ENCODE measurements at regions not wholly inside any gene's neighbourhood (a gene's known extent, or its start where the extent isn't known, plus 50 kb on each side); places are given as distances from the start of the nearest gene placed in this dataset.

DNA sequence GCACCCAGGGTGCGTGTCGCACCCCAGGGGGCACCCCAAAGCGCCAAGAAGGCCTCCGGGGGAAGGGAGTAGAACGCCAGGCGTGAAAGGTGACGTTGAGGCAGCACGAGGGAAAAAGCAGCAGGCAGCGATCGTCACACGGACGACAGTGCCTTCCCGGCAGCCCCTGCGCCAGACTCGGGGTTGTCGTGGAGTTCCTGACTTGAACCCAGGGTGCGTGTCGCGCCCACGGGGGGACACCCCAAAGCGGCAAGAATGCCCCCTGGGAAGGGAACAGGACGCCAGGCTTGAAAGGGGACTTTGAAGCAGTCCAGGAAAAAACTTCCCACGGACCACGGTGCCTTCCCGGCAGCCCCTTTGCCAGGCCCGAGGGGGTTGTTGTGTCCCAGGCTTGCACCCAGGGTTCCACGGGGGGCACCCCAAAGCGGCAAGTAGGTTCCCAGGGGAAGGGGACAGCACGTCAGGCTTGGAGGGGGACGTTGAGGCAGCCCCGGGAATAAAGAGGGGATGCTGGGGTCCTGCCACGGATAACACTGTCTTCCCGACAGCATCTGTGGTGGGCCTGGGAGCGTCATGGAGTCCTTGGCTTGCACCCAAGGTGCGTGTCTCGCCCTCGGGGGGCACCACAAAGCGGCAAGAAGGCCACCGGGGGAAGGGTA is 159.2 kb upstream of the ALG10B start:
- Mint-ChIP-seq H3K27ac (ENCODE audit: low read depth) (no peak overlapping the region), H3K4me1 (no peaks in the 10 kb centered on the region), H3K4me3 (no peak overlapping the region), H3K27me3 (no peaks in the 10 kb centered on the region), H3K36me3 (ENCODE audit: insufficient read depth) (no peaks in the 10 kb centered on the region), H3K9me3 (peaks cover 4% of the 10 kb centered on the region)
- no peak for ATAC-seq (replicated peaks; ENCODE audit: extremely low read depth, poor library complexity, severe bottlenecking)
- no peak for DNase-seq (ENCODE audit: low spot score in 2 of 2)

DNA sequence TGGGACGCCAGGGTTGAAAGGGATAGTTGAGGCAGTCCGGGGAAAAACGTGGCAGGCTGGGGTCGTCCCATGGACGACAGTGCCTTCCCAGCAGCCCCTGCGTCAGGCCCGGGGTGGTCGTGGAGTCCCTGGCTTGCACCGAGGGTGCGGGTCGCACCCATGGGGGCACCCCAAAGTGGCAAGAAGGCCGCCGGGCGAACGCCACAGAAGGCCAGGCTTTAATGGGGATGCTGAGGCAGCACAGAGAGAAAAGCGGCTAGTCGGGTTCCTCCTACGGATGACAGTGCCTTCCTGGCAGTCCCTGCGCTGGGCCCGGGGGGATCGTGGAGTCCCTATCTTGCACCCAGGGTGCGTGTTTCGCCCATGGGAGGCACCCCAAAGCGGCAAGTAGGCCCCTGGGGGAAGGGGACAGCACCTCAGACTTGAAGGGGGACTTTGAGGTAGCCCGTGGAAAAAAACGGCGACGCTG is 158.6 kb upstream of the ALG10B start:
- DNase-seq (ENCODE audit: low spot score in 2 of 2) (no peak), ATAC-seq (replicated peaks; ENCODE audit: extremely low read depth, poor library complexity, severe bottlenecking) (no peak)
- Mint-ChIP-seq H3K4me1 (no peaks in the 10 kb centered on the region), H3K36me3 (ENCODE audit: insufficient read depth) (no peaks in the 10 kb centered on the region), H3K27me3 (no peaks in the 10 kb centered on the region), H3K4me3 (no peak overlapping the region), H3K27ac (ENCODE audit: low read depth) (no peak overlapping the region), H3K9me3 (peaks cover 6% of the 10 kb centered on the region)

DNA sequence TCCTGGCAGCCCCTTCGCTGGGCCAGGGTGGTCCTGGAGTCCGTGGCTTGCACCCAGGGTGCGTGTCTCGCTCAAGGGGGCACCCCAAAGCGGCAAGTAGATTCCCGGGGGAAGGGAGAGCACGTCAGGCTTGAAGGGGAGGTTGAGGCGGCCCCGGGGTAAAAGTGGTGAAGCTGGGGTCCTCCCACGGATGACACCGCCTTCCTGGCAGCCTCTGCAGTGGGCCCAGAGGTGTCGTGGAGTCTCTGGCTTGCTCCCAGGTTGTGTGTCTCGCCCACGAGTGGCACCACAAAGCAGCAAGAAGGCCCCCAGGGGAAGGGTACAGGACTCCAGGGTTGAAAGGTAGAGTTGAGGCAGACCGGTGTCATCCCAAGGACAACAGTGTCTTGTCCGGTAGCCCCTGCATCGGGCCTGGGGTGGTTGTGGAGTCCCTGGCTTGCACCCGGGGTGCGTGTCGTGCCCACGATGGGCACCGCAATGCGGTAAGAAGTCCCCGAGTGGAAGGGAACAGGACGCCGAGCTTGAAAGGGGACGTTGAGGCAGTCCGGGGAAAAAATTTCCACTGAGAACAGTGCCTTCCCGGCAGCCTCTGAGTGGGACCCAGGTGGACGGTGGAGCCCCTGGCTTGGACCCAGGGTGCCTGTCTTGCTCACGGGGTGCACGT is 158.0 kb upstream of the ALG10B start:
- Mint-ChIP-seq H3K36me3 (ENCODE audit: insufficient read depth) (no peaks in the 10 kb centered on the region), H3K27me3 (no peaks in the 10 kb centered on the region), H3K4me1 (no peaks in the 10 kb centered on the region), H3K27ac (ENCODE audit: low read depth) (no peak overlapping the region), H3K4me3 (no peak overlapping the region), H3K9me3 (peaks cover 6% of the 10 kb centered on the region)
- ATAC-seq (replicated peaks; ENCODE audit: extremely low read depth, poor library complexity, severe bottlenecking) (no peak), DNase-seq (ENCODE audit: low spot score in 2 of 2) (no peak)

DNA sequence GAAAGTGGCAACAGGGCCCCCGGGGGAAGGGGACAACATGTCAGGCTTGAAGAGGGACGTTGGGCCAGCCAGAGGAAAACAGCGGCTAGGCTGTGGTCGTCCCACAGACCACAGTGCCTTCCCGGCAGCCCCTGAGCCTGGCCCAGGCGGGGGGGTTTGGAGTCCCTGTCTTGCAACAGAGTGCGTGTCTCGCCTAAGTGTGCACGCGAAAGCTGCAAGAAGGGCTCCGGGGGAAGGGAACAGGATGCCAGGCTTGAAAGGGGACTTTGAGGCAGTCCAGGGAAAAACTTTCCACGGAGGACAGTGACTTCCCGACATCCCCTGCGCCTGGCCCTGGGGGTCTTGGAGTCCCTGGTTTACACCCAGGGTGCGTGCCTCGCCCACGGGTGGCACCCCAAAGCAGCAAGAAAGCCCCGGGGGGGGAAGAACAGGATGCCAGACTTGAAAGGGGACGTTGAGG is 157.5 kb upstream of the ALG10B start:
- no peak for ATAC-seq (replicated peaks; ENCODE audit: extremely low read depth, poor library complexity, severe bottlenecking)
- H3K4me1 Mint-ChIP-seq, result no peaks in the 10 kb centered on the region
- DNase-seq (ENCODE audit: low spot score in 2 of 2), result no peak
- no peak overlapping the region for H3K27ac Mint-ChIP-seq (ENCODE audit: low read depth)
- H3K4me3 Mint-ChIP-seq, result no peak overlapping the region
- H3K36me3 Mint-ChIP-seq (ENCODE audit: insufficient read depth), result no peaks in the 10 kb centered on the region
- peaks cover 6% of the 10 kb centered on the region for H3K9me3 Mint-ChIP-seq
- H3K27me3 Mint-ChIP-seq, result no peaks in the 10 kb centered on the region

DNA sequence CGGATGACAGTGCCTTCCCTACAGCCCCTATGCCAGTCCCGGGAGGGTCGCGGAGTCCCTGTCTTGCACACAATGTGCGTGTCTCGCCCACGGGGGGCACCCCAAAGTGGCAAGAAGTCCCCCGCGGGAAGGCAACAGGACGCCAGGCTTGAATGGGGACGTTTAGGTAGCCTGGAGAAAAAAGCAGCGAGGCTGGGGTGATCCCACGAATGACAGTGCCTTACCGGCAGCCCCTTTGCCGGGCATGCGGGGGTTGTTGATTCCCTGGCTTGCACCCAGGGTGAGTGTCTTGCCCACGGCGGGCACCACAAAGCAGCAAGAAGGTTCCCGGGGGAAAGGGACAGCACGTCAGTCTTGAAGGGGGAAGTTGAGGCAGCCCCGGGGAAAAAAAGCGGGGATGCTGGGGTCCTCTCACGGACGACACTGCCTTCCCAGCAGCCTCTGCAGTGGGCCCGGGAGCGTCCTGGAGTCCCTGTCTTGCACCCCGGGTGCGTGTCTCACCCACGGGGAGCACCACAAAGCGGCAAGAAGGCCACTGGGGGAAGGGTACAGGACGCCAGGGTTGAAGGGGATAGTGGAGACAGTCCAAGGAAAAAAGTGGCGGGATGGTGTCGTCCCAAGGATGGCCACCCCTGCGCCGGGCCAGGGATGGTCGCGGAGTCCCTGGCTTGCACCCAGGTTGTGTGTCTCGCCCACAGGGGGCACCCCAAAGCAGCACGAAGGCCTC is 156.8 kb upstream of the ALG10B start:
- peaks cover 6% of the 10 kb centered on the region for H3K9me3 Mint-ChIP-seq
- no peaks in the 10 kb centered on the region for H3K4me1 Mint-ChIP-seq
- ATAC-seq (replicated peaks; ENCODE audit: extremely low read depth, poor library complexity, severe bottlenecking), result no peak
- H3K36me3 Mint-ChIP-seq (ENCODE audit: insufficient read depth), result no peaks in the 10 kb centered on the region
- no peaks in the 10 kb centered on the region for H3K27me3 Mint-ChIP-seq
- H3K27ac Mint-ChIP-seq (ENCODE audit: low read depth), result no peak overlapping the region
- H3K4me3 Mint-ChIP-seq, result no peak overlapping the region
- no peak for DNase-seq (ENCODE audit: low spot score in 2 of 2)

DNA sequence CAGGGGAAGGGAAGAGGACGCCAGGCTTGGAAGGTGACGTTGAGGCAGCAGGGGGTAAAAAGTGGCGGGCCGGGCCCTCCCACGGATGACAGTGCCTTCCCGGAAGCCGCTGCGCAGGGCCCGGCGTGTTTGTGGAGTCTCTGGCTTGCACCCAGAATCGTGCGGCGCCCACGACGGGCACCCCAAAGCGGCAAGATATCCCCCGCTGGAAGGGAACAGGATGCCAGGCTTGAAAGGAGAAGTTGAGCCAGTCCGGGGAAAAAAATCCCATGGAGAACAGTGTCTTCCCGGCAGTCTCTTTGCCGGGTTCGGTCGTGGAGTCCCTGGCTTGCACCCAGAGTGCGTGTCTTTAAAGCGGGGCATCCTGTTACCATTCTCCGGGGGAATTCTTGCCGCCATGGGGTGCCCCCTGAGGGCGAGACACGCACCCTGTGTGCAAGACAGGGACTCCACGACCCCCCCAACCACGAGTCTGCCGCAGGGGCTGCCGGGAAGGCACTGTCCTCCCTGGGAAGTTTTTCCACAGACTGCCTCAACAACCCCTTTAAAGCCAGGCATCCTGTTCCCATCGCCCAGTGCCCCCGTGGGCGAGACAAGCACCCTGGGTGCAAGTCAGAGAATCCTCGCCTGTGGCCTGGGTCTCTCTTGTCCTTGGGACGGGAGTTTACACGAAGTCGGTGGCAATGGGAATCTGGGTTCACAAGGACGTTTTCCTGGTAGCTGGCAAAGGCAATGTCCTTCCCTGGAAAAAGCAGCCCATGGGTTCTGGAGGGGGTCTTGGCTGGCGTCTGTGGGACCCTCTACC is 156.1 kb upstream of the ALG10B start:
- Mint-ChIP-seq H3K36me3 (ENCODE audit: insufficient read depth) (no peaks in the 10 kb centered on the region), H3K4me3 (no peak overlapping the region), H3K27ac (ENCODE audit: low read depth) (no peak overlapping the region), H3K4me1 (no peaks in the 10 kb centered on the region), H3K9me3 (peaks cover 6% of the 10 kb centered on the region), H3K27me3 (no peaks in the 10 kb centered on the region)
- DNase-seq (ENCODE audit: low spot score in 2 of 2), result no peak
- no peak for ATAC-seq (replicated peaks; ENCODE audit: extremely low read depth, poor library complexity, severe bottlenecking)

DNA sequence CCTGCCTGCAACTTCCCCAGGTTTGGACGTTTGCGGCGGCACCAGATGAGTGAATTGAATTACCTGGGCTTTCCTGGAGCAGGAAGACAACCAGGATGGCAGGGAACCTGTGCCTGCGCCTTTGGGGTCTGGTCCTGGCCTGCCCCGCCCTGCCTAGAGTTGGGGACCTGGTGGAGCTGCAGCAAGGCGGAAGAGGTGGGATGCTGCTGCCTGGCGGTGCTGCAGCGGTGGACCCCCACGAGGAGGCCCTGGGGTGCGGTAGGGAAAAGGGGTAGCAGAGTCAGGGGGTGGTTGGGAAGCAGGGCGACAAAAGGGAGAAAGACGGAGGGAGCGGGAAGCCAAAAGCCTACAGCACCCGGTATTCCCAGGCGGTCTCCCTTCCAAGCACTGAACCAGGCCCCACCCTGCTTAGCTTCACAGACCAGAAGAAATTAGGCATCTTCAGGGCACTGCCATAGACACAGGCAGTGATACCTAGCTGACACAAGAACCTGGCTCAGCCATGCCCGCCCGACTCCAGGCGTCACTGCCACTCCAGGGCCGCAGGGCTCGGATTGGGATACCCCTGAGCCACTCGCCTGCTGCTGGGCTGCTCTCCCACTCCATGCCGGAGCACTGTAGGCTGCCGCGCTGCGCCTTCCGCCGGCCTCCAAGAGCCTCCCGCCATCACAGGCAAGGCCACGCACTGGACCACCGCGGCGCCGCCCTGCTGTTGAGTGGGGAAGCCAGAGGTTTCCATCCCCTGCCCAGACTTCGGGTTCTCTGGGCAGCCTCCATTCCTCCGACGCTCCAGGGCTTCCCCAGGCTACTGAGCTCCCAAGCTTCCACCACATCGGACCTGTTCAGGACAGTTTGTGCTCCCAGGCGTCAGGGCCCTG is 155.2 kb upstream of the ALG10B start:
- ATAC-seq (replicated peaks; ENCODE audit: extremely low read depth, poor library complexity, severe bottlenecking) (no peak), DNase-seq (ENCODE audit: low spot score in 2 of 2) (no peak)
- no peaks in the 10 kb centered on the region for H3K27me3 Mint-ChIP-seq
- H3K9me3 Mint-ChIP-seq, result peaks cover 6% of the 10 kb centered on the region
- no peaks in the 10 kb centered on the region for H3K4me1 Mint-ChIP-seq
- no peak overlapping the region for H3K27ac Mint-ChIP-seq (ENCODE audit: low read depth)
- no peak overlapping the region for H3K4me3 Mint-ChIP-seq
- H3K36me3 Mint-ChIP-seq (ENCODE audit: insufficient read depth), result no peaks in the 10 kb centered on the region

DNA sequence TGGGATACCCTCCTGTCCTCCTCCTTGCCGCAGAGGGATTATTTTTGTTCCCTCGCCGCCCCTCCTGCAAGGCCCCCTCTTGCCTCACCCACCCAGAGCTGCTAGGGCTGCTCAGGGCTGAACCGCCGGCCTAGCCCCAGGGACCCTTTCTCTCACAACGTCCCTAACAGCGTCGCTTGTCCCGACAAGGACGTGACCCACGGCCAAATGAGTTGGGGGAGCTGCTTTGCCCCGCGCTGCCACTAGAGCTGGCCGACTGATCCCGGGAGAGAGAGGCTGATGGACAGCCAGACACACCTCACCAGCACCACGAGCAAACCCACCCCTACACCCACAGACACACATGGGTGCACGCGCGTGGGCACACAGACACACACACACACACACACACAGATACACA is 154.6 kb upstream of the ALG10B start:
- Mint-ChIP-seq H3K4me3 (no peak overlapping the region), H3K9me3 (peaks cover 6% of the 10 kb centered on the region), H3K36me3 (ENCODE audit: insufficient read depth) (no peaks in the 10 kb centered on the region), H3K27ac (ENCODE audit: low read depth) (no peak overlapping the region), H3K4me1 (no peaks in the 10 kb centered on the region), H3K27me3 (no peaks in the 10 kb centered on the region)
- DNase-seq (ENCODE audit: low spot score in 2 of 2) (no peak), ATAC-seq (replicated peaks; ENCODE audit: extremely low read depth, poor library complexity, severe bottlenecking) (no peak)

DNA sequence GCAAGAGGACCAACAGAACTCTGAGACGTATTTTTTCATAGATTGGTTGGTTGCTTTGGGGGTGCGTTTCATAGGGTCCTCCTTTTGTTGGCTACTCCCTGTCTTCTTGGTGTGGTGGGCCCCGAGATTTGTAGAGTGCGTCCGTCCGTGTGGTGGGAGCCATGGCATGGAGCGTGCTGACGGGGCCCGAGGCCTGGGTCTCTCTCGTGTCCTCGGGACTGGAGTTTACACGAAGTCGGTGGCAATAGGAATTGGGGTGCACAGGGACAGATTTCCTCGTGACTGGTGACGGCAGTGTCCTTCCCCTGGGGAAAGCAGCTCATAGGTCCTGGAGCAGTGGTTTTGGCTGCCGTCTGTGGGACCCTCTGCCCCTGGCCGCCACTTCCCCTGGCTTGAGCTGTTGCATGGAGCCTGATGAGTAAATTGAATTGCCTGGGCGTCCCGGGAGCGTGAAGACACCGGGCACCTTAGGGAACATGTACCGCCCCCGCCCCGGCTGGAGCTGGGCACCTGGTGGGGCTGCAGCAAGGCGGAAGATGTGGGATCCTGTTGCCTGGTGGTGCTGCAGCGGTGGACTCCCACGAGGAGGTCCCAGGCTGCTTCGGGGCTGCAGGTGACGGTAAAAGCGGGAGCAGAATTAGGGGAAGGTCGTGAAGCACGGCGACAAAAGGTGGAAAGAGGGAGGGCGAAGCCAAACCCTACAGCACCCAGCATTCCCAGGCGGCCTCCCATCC is 153.7 kb upstream of the ALG10B start:
- no peaks in the 10 kb centered on the region for H3K4me1 Mint-ChIP-seq
- no peaks in the 10 kb centered on the region for H3K27me3 Mint-ChIP-seq
- no peaks in the 10 kb centered on the region for H3K36me3 Mint-ChIP-seq (ENCODE audit: insufficient read depth)
- ATAC-seq (replicated peaks; ENCODE audit: extremely low read depth, poor library complexity, severe bottlenecking), result no peak
- no peak overlapping the region for H3K4me3 Mint-ChIP-seq
- H3K27ac Mint-ChIP-seq (ENCODE audit: low read depth), result no peak overlapping the region
- DNase-seq (ENCODE audit: low spot score in 2 of 2), result no peak
- peaks cover 6% of the 10 kb centered on the region for H3K9me3 Mint-ChIP-seq

DNA sequence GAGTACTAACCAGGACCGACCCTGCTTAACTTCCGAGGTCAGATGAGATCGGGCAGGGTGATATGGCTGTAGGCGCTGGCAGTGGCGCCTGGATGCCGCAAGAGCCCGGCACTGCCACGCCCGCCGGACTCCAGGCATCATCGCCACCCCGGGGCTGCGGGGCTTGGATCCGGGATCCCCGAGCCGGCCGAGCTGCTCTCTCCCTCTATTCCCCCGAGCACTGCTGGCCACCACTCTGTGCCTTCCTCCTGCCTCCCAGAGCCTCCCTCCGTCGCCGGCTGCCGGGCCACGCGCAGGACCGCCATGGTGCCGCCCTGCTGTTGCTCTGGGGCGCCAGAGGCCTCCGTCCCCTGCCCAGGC is 153.2 kb upstream of the ALG10B start:
- no peak for ATAC-seq (replicated peaks; ENCODE audit: extremely low read depth, poor library complexity, severe bottlenecking)
- no peaks in the 10 kb centered on the region for H3K27me3 Mint-ChIP-seq
- H3K9me3 Mint-ChIP-seq, result peaks cover 6% of the 10 kb centered on the region
- no peaks in the 10 kb centered on the region for H3K4me1 Mint-ChIP-seq
- no peak overlapping the region for H3K4me3 Mint-ChIP-seq
- no peaks in the 10 kb centered on the region for H3K36me3 Mint-ChIP-seq (ENCODE audit: insufficient read depth)
- H3K27ac Mint-ChIP-seq (ENCODE audit: low read depth), result no peak overlapping the region
- no peak for DNase-seq (ENCODE audit: low spot score in 2 of 2)

DNA sequence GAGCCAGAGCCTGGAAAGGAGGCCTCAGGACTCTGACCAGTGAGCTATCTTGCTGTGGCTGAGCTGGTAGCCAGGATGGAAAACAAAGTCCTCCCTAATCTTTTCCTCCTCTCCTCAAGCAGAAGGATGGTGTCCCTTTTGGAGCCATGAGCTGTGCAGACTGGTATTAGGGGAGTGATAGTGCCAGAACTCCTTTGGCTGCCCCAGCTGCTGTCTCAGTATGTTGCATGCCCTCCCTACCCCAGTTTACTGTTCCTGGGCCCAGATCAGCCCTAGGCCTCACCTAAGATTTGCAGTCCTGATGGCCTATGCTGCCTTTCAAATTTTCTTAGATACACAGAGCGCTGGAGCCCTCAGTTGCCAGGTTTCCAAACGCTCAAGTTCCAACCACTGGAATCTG is 150.3 kb upstream of the ALG10B start:
- Mint-ChIP-seq H3K27me3 (no peaks in the 10 kb centered on the region), H3K36me3 (ENCODE audit: insufficient read depth) (no peaks in the 10 kb centered on the region), H3K4me3 (no peak overlapping the region), H3K4me1 (no peaks in the 10 kb centered on the region), H3K27ac (ENCODE audit: low read depth) (no peak overlapping the region), H3K9me3 (peaks cover 6% of the 10 kb centered on the region)
- DNase-seq (ENCODE audit: low spot score in 2 of 2) (no peak), ATAC-seq (replicated peaks; ENCODE audit: extremely low read depth, poor library complexity, severe bottlenecking) (no peak)

All from central memory CD8-positive, alpha-beta T cell (primary cell).